Suprapubic skin (tissue), 4 donors: ENCODE measurements at regions not wholly inside any gene's neighbourhood (a gene's known extent, or its start where the extent isn't known, plus 50 kb on each side); places are given as distances from the start of the nearest gene placed in this dataset.

Source experiments
- EP300 ChIP-seq: sonication (generic); formaldehyde crosslinking; IDR thresholded peaks from one replicate; pipeline ENCODE4 v1.6.1; 2017; ENCODE audit warnings: antibody characterized with exemption
- POLR2A ChIP-seq, 2 donors: fragments of 450-650 bp; IDR thresholded peaks; one replicate each; pipeline ENCODE4 v1.6.1; 2017; ENCODE audit warnings: antibody characterized with exemption in 2 of 2, mild to moderate bottlenecking in 2 of 2, moderate library complexity in 2 of 2
- POLR2AphosphoS5 ChIP-seq, 3 donors: sonication (generic); formaldehyde crosslinking; IDR thresholded peaks; one replicate each; pipeline ENCODE4 v1.6.1; 2017; ENCODE audit warnings: antibody characterized with exemption in 3 of 3
- TF ChIP-seq, protein P1 (sequence below), 2 donors: fragments of 200-600 bp in 1 of 2; fragments of 450-650 bp in 1 of 2; sonication (generic) in 1 of 2; IDR thresholded peaks; one replicate each; pipeline ENCODE4 v1.5.1; 2016 to 2019; ENCODE audit warnings: antibody characterized with exemption in 2 of 2, mild to moderate bottlenecking in 1 of 2, moderate library complexity in 1 of 2

DNA sequence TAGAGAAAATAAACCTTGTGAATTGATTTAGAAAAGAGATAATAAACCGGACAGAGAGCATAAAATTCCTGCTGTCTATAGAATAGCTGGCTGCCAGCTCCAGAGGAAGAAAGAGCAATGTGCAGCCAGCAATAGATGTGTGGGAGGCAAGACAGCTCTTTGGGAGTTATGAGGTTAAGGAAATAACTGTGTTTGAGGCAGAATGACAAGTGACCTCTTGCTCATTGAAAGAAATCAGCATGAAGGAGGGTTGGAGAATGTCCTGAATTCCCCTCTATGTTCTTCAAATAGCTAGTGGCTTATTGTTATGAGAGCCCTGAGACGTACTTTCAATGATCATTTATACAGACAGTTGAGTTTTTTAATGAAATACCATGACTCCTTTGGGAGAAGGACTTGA lies 1009.9 kb upstream of the NXPH2 start:
- TF ChIP-seq POLR2AphosphoS5 (IDR thresholded peaks at IDR 0.05) (no peak), POLR2A (IDR thresholded peaks at IDR 0.05) (no peak), EP300 (no peak)
- TF ChIP-seq, protein P1, sequence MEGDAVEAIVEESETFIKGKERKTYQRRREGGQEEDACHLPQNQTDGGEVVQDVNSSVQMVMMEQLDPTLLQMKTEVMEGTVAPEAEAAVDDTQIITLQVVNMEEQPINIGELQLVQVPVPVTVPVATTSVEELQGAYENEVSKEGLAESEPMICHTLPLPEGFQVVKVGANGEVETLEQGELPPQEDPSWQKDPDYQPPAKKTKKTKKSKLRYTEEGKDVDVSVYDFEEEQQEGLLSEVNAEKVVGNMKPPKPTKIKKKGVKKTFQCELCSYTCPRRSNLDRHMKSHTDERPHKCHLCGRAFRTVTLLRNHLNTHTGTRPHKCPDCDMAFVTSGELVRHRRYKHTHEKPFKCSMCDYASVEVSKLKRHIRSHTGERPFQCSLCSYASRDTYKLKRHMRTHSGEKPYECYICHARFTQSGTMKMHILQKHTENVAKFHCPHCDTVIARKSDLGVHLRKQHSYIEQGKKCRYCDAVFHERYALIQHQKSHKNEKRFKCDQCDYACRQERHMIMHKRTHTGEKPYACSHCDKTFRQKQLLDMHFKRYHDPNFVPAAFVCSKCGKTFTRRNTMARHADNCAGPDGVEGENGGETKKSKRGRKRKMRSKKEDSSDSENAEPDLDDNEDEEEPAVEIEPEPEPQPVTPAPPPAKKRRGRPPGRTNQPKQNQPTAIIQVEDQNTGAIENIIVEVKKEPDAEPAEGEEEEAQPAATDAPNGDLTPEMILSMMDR (IDR thresholded peaks at IDR 0.05): no peak
